ENCODE measurements at regions not wholly inside any gene's neighbourhood (a gene's known extent, or its start where the extent isn't known, plus 50 kb on each side); places are given as distances from the start of the nearest gene placed in this dataset.

DNA sequence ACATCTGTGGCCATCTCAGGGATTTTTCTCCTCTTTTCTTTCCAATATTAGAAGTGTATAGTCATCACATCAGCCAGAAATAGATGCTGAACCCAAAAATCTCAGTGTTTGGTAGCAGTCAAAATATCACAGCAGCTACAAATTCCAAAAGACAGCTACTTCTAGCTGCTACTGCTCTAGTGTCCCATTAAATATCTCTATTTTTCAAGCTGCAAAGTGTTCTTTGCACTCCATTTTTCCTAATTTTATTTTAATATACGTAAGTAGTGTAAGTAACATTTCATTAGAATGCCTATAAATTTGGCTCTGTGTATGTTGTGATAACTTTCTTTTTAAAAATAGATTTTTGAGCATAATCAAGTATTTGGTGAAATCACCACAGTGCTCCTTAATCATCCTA lies 967.3 kb downstream of the BCL11A start:
- ChIA-PET CTCF (ENCODE audit: partially characterized antibody) (interaction anchor here (0.6 to 3.4 kb wide), 6 partner anchors 9 to 503 kb away, joined by 3 to 17 read pairs (median 5); no protein-coding TSS in a partner anchor), POLR2A (ENCODE audit: partially characterized antibody) (no interaction called here)
- 92% methylated on average over 1 of the region's 1 CpG; no CpG with 5 or more reads in 1 of the 2 experiments for WGBS, 2 experiments (ENCODE audit: extremely low coverage in 1 of 2, insufficient coverage in 1 of 2, insufficient read length in 1 of 2, insufficient replicate concordance in 2 of 2, low coverage in 1 of 2, low lambda C conversion rate in 2 of 2, missing lambda C conversion rate in 1 of 2)
- H2BK120ac ChIP-seq (replicated peaks; ENCODE audit: low read depth, low read length), result no peak overlapping the region
- H2AFZ ChIP-seq (ENCODE audit: low read length), result no peak overlapping the region
- H3K4me1 ChIP-seq (replicated peaks in 1 of 4; ENCODE audit: control insufficient read depth in 3 of 4, insufficient read depth in 4 of 4, low read length in 3 of 4), result no peaks in the 10 kb centered on the region
- no peak overlapping the region for H3K23ac ChIP-seq (ENCODE audit: insufficient read length)
- no peak overlapping the region for H4K8ac ChIP-seq (ENCODE audit: extremely low read depth, insufficient read depth, low read length)
- H3K9me3 ChIP-seq (ENCODE audit: insufficient read depth in 2 of 2, low read depth in 1 of 2, low read length in 1 of 2), result no peaks in the 10 kb centered on the region
- H3K23me2 ChIP-seq (ENCODE audit: low read depth, low read length), result no peaks in the 10 kb centered on the region
- H2BK20ac ChIP-seq (ENCODE audit: low read length), result no peak overlapping the region
- H3K14ac ChIP-seq (ENCODE audit: insufficient read length), result no peak overlapping the region
- no peak overlapping the region for H3K4ac ChIP-seq (replicated peaks; ENCODE audit: insufficient read length, low read depth, low read length)
- no peak overlapping the region for H3K56ac ChIP-seq (replicated peaks; ENCODE audit: insufficient read length, low read depth, low read length)
- H2AK5ac ChIP-seq (ENCODE audit: low read depth, low read length), result no peak overlapping the region
- H4K91ac ChIP-seq (replicated peaks; ENCODE audit: insufficient read length, low read length), result no peak overlapping the region
- no peaks in the 10 kb centered on the region for H3K79me2 ChIP-seq (ENCODE audit: control insufficient read depth in 1 of 2, insufficient read depth in 2 of 2, low read length in 2 of 2)
- FAIRE-seq (no peak), DNase-seq (ENCODE audit: low read depth in 1 of 2, low spot score in 2 of 2) (no peak)
- no peak overlapping the region for H3K18ac ChIP-seq (ENCODE audit: extremely low read depth, low read length)
- H3K9ac ChIP-seq (replicated peaks in 1 of 4; ENCODE audit: extremely low read depth in 1 of 4, low read depth in 3 of 4, low read length in 3 of 4), result no peak overlapping the region
- H2BK5ac ChIP-seq (ENCODE audit: low read depth, low read length), result no peak overlapping the region
- no peaks in the 10 kb centered on the region for H3K27me3 ChIP-seq (replicated peaks in 1 of 4; ENCODE audit: control insufficient read depth in 3 of 4, extremely low read depth in 1 of 4, insufficient read depth in 3 of 4, low read length in 3 of 4)
- H4K20me1 ChIP-seq (replicated peaks in 1 of 2; ENCODE audit: control insufficient read depth in 1 of 2, insufficient read depth in 2 of 2, low read length in 2 of 2), result no peaks in the 10 kb centered on the region
- H2BK12ac ChIP-seq (ENCODE audit: low read depth, low read length), result no peak overlapping the region
- no peaks in the 10 kb centered on the region for H3K36me3 ChIP-seq (ENCODE audit: control insufficient read depth in 2 of 4, insufficient read depth in 4 of 4, low read length in 3 of 4)
- no peak overlapping the region for H3K4me3 ChIP-seq (ENCODE audit: extremely low read depth in 1 of 4, insufficient read depth in 2 of 4, low read depth in 3 of 4, low read length in 4 of 4)
- H3K79me1 ChIP-seq (ENCODE audit: low read depth, low read length), result no peaks in the 10 kb centered on the region
- H3K4me2 ChIP-seq (ENCODE audit: insufficient read depth in 1 of 2, low read depth in 2 of 2, low read length in 2 of 2), result no peak overlapping the region
- H2BK15ac ChIP-seq (ENCODE audit: low read length), result no peak overlapping the region
- no peak overlapping the region for H3K27ac ChIP-seq (ENCODE audit: low read depth, low read length)
- H4K5ac ChIP-seq (ENCODE audit: insufficient read length, low read depth, low read length), result no peak overlapping the region
- TF ChIP-seq, protein P1, sequence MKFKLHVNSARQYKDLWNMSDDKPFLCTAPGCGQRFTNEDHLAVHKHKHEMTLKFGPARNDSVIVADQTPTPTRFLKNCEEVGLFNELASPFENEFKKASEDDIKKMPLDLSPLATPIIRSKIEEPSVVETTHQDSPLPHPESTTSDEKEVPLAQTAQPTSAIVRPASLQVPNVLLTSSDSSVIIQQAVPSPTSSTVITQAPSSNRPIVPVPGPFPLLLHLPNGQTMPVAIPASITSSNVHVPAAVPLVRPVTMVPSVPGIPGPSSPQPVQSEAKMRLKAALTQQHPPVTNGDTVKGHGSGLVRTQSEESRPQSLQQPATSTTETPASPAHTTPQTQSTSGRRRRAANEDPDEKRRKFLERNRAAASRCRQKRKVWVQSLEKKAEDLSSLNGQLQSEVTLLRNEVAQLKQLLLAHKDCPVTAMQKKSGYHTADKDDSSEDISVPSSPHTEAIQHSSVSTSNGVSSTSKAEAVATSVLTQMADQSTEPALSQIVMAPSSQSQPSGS (IDR thresholded peaks at IDR 0.05; ENCODE audit: low read length), result no peak
- TF ChIP-seq HDAC6 (IDR thresholded peaks at IDR 0.05; ENCODE audit: low read depth, low read length), result no peak
- TF ChIP-seq SAP30 (IDR thresholded peaks at IDR 0.05; ENCODE audit: insufficient read depth, insufficient replicate concordance, low read length), result no peak
- TF ChIP-seq KDM5A (IDR thresholded peaks at IDR 0.05; ENCODE audit: low read length), result no peak
- TF ChIP-seq, protein P2, sequence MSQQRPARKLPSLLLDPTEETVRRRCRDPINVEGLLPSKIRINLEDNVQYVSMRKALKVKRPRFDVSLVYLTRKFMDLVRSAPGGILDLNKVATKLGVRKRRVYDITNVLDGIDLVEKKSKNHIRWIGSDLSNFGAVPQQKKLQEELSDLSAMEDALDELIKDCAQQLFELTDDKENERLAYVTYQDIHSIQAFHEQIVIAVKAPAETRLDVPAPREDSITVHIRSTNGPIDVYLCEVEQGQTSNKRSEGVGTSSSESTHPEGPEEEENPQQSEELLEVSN (IDR thresholded peaks at IDR 0.05), result no peak
- no peak for TF ChIP-seq SUZ12 (IDR thresholded peaks at IDR 0.05; ENCODE audit: low read length)
- TF ChIP-seq EGR1 (IDR thresholded peaks at IDR 0.05; ENCODE audit: borderline replicate concordance, low read depth, low read length), result no peak
- TF ChIP-seq CBX8 (IDR thresholded peaks at IDR 0.05; ENCODE audit: borderline replicate concordance, low read depth, low read length), result no peak
- no peak for TF ChIP-seq ZNF274 (IDR thresholded peaks at IDR 0.05; ENCODE audit: borderline replicate concordance, extremely low read depth, low read length)
- TF ChIP-seq CHD1 (IDR thresholded peaks at IDR 0.05; ENCODE audit: low read depth, low read length), result no peak
- no peak for TF ChIP-seq RXRA (IDR thresholded peaks at IDR 0.05; ENCODE audit: insufficient read depth, low read depth, low read length)
- no peak for TF ChIP-seq JUND (IDR thresholded peaks at IDR 0.05; ENCODE audit: low read length)
- TF ChIP-seq ASH2L (IDR thresholded peaks at IDR 0.05; ENCODE audit: low read length), result no peak
